ENCODE measurements at regions not wholly inside any gene's neighbourhood (a gene's known extent, or its start where the extent isn't known, plus 50 kb on each side); places are given as distances from the start of the nearest gene placed in this dataset.

DNA sequence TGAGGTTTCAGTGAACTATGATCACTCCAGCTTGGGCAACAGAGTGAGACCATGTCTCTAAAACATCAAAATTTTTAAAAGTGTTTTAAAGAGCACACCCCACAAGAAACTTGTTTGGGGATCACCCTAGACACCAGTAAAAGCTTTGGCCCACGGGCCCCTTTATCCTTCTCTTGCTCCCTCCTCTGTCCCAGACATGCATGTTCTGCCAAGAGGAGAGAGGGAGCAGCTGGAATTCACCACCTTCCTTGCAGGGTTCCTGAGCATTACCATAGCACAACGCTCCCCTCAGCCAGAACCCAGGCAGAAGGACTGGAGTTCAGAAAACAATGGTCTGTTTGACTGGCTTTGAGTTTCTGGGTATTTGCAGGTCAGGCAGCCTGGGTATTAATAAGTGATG, 214.3 kb upstream of the CDH5 start:
- TF ChIP-seq CTCF (IDR thresholded peaks at IDR 0.05) (no peak), POLR2AphosphoS5 (IDR thresholded peaks at IDR 0.05) (no peak), EP300 (IDR thresholded peaks at IDR 0.05) (no peak), POLR2A (IDR thresholded peaks at IDR 0.05) (no peak)

Data from suprapubic skin (tissue), 4 donors.